Brain pericyte (primary cell): ENCODE measurements at regions not wholly inside any gene's neighbourhood (a gene's known extent, or its start where the extent isn't known, plus 50 kb on each side); places are given as distances from the start of the nearest gene placed in this dataset.

Source experiments
- DNase-seq: peaks from one replicate; pipeline ENCODE4 v3.0.0-alpha.2; 2012; ENCODE audit warnings: low read depth, low spot score

GRCh38 chr11:119888119-119888518, 159.1 kb upstream of the NECTIN1 start:
- DNase-seq, result no peak

- DNase-seq, result no peak
Observed at GRCh38 chr11:119886667-119887230, 157.7 kb upstream of the NECTIN1 start.

DNA sequence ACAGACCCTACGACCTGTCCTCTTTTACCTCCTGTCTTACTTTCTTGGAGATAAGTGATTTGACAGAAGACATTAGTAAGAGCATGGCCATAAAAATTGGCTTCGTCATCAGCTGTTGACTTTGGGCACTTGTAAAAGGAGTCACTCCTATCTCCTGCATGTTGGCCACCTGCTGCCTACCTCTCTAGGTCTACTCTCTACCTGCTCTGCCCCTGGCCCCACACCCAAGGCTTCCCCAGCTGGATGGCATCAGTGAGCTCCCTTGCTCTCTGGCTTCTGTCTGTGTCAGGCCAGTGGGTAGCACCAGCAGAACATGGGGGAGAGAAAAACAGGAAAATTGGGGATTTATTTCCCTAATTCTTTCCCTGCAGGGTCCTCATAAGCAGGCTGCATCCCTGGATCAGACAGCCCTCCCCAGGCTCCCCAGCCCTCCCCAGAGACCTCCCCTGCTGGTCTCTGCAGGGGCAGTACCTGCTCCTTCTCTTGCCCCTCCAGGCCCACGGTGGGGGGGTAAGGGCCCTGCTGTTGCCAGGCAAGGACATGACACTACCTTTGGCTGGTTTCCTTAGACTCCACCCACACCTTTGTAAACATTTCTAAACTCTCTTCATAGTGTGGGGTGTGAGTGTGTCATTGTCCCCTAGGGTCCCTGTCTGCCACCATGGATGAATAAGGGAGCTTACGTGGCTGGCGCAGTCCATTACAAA, 157.0 kb upstream of the NECTIN1 start:
- DNase-seq, result no peak

DNA sequence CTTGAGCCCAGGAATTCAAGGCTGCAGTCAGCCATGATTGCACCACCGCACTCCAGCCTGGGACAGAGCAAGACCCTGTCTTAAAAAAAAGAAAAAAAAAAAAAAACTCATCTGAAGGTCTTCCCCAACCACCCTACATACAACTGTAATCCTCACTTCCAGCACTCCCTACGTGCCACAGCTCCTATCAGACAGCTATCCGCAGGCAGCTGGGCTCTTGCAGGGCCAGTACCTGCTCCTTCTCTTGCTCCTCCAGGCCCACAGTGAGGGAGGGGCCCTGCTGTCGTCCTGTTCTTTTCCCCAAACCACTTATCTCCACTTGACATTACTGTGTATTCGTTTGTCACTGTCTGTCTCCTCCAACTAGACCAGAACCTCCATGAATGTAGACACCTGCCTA, 156.1 kb upstream of the NECTIN1 start:
- DNase-seq, result no peak

- no peak for DNase-seq
Observed at GRCh38 chr11:119882316-119882715, 153.3 kb upstream of the NECTIN1 start.

GRCh38 chr11:119880873-119881272, 151.9 kb upstream of the NECTIN1 start:
- DNase-seq, result no peak

DNA sequence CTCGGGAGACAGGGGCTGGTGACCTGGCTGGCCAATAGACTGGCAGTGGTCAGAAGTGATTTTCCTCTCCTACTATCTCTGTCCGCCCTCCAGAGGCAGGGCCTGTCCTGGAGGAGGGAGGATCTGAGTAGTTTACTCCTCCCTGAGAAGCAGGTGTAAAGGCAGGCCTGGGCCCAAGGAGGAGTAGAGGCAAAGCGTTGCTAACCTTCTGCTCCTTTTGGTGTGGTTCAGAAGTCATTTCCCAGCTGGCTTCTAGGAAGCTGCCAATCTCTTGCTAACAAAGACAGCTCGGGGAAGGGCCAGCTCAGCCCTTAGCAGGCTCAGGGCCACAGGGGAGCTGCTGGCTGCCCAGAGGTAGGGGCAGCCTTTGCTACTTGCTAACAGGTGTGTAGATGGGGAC, 151.1 kb upstream of the NECTIN1 start:
- no peak for DNase-seq

GRCh38 chr11:119878990-119879389, 150.0 kb upstream of the NECTIN1 start:
- DNase-seq, result no peak

GRCh38 chr11:119876841-119877240, 147.8 kb upstream of the NECTIN1 start:
- no peak for DNase-seq

DNA sequence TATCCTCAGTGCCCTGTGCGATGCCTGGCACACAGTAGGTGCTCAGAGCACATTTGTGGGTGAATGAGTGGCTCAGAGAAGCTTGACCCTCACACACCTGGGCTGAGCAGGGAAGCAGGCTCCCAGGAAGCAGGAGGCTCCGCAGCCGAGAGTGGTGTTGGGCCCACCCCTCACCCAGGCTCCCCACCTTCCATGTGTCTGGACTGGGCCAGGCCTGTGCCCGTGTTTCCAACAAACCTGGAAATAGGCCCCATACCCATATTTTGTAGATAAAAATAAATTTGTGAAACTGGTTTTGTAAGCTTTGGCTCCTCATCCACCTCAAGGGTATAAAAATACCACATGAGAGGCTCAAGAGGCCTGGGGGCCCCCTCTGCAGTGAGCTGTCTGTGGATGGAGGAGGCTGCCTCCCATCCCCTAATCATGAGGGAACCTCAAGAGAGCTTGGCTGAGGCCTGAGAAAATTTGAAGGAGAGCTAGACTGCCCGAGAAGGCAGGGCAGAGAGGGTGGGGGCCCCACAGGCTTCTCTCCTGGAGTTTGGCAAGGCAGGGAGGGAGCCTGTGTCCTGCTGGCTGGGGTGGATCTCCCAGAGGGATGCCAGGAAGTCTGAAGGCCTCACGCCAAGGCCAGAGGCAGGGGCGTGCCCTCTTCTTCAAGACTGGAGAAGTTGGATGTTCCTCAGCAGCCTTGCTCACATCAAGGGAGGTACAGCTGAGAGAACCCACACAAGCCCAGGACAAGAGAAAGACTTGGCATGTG, 147.0 kb upstream of the NECTIN1 start:
- DNase-seq, result no peak

DNA sequence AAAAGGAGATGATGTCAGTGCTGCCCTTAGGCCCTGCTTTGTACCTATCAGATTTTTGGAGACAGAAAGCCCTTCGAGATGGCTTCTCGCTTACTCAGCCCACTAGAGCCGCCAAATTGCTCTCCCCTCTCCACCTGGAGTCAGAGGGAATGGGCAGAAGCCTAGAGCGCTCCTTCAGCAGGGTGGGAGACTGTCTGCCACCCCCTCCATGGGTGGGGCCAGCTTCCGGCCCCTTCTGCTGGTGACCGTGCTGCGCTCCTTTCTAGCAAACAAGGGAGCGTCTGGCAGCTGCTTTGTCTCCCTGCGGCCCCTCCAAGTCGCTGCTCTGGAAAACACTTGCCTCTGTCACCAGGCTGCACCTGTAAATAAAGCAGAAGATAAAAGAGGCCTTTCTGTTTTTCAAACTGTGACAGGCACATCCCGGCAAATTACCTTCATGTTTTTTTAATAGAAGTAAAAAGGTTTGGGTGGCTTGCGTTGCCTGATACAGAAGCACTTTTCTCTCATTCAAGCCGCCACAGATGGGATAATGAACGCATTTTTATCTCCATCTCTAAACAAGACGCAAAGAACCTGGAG, 145.7 kb upstream of the NECTIN1 start:
- no peak for DNase-seq

DNA sequence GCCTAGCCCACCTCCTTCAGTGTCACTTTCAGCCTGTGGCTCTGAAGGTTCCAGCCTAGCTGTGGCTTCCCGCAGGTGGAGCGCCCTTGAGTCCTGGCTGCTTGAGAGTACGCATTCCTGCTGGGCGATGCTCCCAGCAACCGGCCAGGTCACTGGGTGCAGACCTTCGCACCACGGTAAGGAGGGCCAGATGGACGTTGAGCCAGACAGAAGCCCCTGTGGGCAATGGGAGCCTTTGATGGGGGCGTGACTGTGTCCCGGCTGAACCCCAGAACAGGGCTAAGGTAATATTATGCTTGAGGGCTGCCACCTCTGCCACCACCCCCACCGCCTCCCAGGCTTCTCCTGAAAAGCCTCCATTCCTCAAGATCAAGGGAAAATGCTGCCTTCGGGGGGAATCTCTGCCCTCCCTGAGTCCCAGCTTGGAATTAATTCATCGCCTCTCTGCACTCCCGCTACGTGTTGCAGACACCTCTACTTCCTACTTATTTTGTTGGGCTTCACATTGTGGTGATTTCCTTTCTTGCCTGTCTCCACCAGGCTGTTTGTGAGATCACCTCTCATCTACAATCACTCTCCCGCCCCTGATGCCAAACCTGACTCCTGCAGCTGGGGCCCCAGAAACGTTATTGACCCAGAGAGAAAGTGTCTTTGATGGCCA, 144.9 kb upstream of the NECTIN1 start:
- DNase-seq, result no peak

GRCh38 chr11:119872611-119873310, 143.8 kb upstream of the NECTIN1 start:
- no peak for DNase-seq

DNA sequence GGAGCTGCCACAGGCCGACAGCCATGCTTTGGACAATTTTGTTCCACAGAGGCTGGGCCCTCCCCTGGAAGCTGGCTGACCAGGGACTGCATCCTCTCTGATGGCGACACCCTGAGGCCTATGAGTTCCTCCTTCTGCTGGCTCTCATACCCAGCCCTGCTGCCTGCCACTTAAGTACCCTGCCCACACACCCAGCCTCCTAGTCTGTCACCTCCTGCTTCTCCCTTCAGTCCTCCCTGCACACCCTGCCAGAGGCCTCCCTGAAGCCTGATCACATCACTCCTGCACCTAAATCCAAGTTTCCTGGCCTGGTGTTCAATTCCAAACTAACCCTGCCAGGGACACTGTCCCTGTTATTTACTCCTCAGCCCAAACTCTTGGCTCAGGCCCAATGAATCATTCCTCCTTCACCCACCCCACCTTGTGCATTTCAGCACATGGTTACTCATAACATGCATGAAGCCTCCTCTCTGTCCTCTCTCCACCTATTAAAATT, 136.7 kb upstream of the NECTIN1 start:
- no peak for DNase-seq

DNA sequence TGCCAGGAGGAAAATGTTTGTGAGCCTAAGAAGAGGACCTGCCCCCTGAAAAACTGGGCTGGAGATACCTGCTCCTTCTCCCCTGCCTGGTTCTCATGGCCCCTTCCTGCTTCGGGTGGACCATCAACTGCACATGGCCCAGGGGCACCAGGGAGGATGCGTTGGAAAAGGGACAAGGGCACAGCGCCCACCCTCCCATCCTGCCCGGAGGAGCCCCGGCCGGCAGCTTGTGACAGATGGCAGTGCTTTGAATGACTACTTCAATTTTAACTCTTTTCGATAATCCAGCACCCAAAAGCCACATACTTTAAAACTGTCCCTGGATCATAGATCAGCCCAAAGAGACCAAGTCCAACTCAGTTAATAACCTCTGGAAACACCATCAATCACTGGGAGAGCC, 135.8 kb upstream of the NECTIN1 start:
- DNase-seq, result no peak

- no peak for DNase-seq
Observed at GRCh38 chr11:119863851-119864601, 135.0 kb upstream of the NECTIN1 start.

DNA sequence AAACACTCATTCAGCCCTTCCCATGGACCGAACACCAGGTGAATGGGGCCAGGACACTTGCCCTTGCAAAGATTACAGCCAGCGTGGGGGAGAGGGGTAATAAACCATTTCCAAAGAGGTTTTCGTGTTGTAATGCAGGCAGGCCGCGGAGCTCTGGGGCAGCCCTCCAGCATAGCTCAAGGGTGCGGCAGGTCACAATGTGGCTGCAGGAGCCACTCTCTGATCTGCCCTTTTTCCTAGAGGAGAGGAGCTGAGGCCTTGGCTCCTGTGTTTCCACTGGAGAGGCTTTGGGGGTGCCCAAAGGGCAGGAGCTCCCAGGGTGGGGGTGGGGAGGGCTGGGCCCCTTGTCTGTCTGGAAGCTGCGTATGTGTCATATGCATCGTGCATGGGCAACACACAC, 134.2 kb upstream of the NECTIN1 start:
- DNase-seq, result no peak

DNA sequence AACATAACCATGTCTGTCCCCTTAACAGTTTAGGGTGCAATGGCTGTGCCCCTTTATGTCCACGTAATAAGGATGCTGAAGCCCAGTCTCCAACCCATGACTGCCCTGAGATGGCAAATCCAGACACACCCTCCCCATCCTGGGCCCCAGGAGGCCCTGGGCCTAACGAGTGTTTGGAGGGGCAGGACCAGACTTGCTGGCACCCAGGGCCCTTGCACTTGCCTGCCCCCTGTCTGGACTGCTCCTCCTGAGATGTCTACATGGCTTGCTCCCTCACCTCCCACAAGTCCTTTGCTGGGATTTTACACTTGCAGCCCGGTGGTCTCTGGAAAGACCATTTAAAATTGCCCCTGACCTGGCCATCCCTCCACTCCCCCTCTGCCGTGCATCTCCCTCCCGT, 132.2 kb upstream of the NECTIN1 start:
- DNase-seq, result no peak

GRCh38 chr11:119860561-119861094, 131.6 kb upstream of the NECTIN1 start:
- no peak for DNase-seq

- no peak for DNase-seq
Observed at GRCh38 chr11:119859684-119860083, 130.7 kb upstream of the NECTIN1 start.
